Activated gamma-delta T cell (primary cell): ENCODE measurements at regions not wholly inside any gene's neighbourhood (a gene's known extent, or its start where the extent isn't known, plus 50 kb on each side); places are given as distances from the start of the nearest gene placed in this dataset.

Experiments
- DNase-seq: peaks from one replicate; lab custom pipeline; 2025; lab: John Stamatoyannopoulos, UW

- DNase-seq = no peak
Observed at GRCh38 chr9:28824432-28824963, 1251.2 kb upstream of the C9orf72 start.

GRCh38 chr9:28832168-28832770 is 1259.0 kb upstream of the C9orf72 start:
- DNase-seq = no peak

GRCh38 chr9:28834156-28834555 is 1260.9 kb upstream of the C9orf72 start:
- no peak for DNase-seq

GRCh38 chr9:28839778-28840430 is 1266.6 kb upstream of the C9orf72 start:
- DNase-seq = no peak

GRCh38 chr9:28841775-28842174 is 1268.5 kb upstream of the C9orf72 start:
- no peak for DNase-seq

- no peak for DNase-seq
Observed at GRCh38 chr9:28847331-28847730, 1274.0 kb upstream of the C9orf72 start.

- DNase-seq = no peak
Observed at GRCh38 chr9:28848671-28849070, 1275.4 kb upstream of the C9orf72 start.

GRCh38 chr9:28853477-28853876 is 1280.2 kb upstream of the C9orf72 start:
- DNase-seq = no peak

- no peak for DNase-seq
Observed at GRCh38 chr9:28866951-28867350, 1293.7 kb upstream of the C9orf72 start.

GRCh38 chr9:28868228-28868990 is 1295.1 kb upstream of the C9orf72 start:
- DNase-seq = no peak

GRCh38 chr9:28882529-28882928 is 1309.2 kb upstream of the C9orf72 start:
- no peak for DNase-seq

- DNase-seq = no peak
Observed at GRCh38 chr9:28883234-28883633, 1310.0 kb upstream of the C9orf72 start.

- no peak for DNase-seq
Observed at GRCh38 chr9:28887188-28887884, 1314.1 kb upstream of the C9orf72 start.

- no peak for DNase-seq
Observed at GRCh38 chr9:28888806-28889205, 1315.5 kb upstream of the C9orf72 start.

- no peak for DNase-seq
Observed at GRCh38 chr9:28892538-28892937, 1319.3 kb upstream of the C9orf72 start.

- no peak for DNase-seq
Observed at GRCh38 chr9:28899267-28899666, 1326.0 kb upstream of the C9orf72 start.

GRCh38 chr9:28899926-28900325 is 1326.6 kb upstream of the C9orf72 start:
- no peak for DNase-seq

- DNase-seq = no peak
Observed at GRCh38 chr9:28900406-28900805, 1327.1 kb upstream of the C9orf72 start.

- no peak for DNase-seq
Observed at GRCh38 chr9:28909526-28909925, 1336.2 kb upstream of the C9orf72 start.

- no peak for DNase-seq
Observed at GRCh38 chr9:28912621-28913020, 1339.3 kb upstream of the C9orf72 start.

GRCh38 chr9:28915202-28915930 is 1342.1 kb upstream of the C9orf72 start:
- no peak for DNase-seq

GRCh38 chr9:28916348-28916747 is 1343.1 kb upstream of the C9orf72 start:
- no peak for DNase-seq
